ENCODE measurements at regions not wholly inside any gene's neighbourhood (a gene's known extent, or its start where the extent isn't known, plus 50 kb on each side); places are given as distances from the start of the nearest gene placed in this dataset.

DNA sequence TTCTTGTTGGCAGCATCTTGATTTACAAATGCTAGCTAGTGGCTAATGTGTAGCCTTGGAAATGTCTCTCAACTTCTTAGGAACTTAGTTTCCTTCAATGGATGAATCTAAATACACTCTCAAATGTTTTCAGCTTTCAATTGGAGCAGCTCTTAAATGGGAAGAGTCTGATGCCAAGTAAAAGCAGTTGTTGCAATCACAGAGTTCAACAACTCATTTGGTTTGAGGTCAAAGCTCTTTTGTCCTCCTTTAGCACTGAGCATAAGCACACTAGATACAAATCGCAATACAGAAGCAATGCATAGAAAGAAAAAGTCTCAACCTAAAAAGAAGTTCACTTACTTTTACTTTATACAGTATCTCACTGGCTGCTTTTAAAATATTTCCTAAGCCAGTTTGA lies 986.1 kb upstream of the FLRT2 start:
- FAIRE-seq: no peak
- no peak overlapping the region for H3K4me3 ChIP-seq (ENCODE audit: low read length in 3 of 3)
- TF ChIP-seq, protein P1, sequence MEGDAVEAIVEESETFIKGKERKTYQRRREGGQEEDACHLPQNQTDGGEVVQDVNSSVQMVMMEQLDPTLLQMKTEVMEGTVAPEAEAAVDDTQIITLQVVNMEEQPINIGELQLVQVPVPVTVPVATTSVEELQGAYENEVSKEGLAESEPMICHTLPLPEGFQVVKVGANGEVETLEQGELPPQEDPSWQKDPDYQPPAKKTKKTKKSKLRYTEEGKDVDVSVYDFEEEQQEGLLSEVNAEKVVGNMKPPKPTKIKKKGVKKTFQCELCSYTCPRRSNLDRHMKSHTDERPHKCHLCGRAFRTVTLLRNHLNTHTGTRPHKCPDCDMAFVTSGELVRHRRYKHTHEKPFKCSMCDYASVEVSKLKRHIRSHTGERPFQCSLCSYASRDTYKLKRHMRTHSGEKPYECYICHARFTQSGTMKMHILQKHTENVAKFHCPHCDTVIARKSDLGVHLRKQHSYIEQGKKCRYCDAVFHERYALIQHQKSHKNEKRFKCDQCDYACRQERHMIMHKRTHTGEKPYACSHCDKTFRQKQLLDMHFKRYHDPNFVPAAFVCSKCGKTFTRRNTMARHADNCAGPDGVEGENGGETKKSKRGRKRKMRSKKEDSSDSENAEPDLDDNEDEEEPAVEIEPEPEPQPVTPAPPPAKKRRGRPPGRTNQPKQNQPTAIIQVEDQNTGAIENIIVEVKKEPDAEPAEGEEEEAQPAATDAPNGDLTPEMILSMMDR (IDR thresholded peaks at IDR 0.05; ENCODE audit: borderline replicate concordance, extremely low read depth, insufficient read depth): no peak
- H3K9me3 ChIP-seq (ENCODE audit: control insufficient read depth in 2 of 3, insufficient read depth in 1 of 3, low read length in 3 of 3): no peaks in the 10 kb centered on the region
- H3K27me3 ChIP-seq (ENCODE audit: control insufficient read depth, insufficient read depth, low read length): no peaks in the 10 kb centered on the region
- H3K27ac ChIP-seq (ENCODE audit: low read depth in 2 of 2, low read length in 2 of 2): no peak overlapping the region
- H3K9ac ChIP-seq (ENCODE audit: low read length in 3 of 3): no peak overlapping the region
- intact Hi-C loops (cut with DNase I): no loop called here
- H3K36me3 ChIP-seq (ENCODE audit: control insufficient read depth in 2 of 3, insufficient read depth in 3 of 3, low read length in 3 of 3): no peaks in the 10 kb centered on the region
- DNase-seq: no peak
- H3K4me1 ChIP-seq (ENCODE audit: control insufficient read depth in 2 of 3, insufficient read depth in 2 of 3, low read depth in 1 of 3, low read length in 3 of 3): no peaks in the 10 kb centered on the region

DNA sequence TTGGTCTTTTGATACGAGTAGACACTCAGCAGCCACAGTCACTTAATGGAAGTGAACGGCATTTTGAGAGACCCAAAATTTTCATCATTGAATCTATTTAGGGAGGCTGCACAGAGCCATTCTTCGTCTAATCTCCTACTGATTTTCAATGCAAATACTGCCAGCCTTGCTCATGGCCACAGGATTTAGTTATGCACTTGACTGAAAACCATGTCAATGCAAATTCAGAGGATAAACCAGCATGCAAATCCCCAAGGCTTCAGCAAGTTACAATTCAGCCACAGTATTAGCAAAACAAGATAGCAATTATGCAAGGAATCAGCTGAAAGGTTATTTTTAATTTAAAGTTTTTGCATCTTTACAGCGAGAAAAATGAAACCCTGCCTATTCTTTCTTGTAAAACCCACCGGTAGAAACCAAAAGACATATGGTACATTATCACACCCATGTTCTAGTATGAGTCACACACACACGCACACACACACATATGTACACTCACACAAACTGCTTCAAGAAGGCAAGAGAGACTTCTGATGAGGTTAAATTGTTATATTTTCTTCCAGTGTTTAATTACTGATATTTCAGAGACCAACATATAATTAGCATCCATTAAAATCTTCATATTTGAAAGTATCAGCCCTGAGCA lies 985.3 kb upstream of the FLRT2 start:
- Histone ChIP-seq H3K4me1 (ENCODE audit: control insufficient read depth in 2 of 3, insufficient read depth in 2 of 3, low read depth in 1 of 3, low read length in 3 of 3) (no peaks in the 10 kb centered on the region), H3K36me3 (ENCODE audit: control insufficient read depth in 2 of 3, insufficient read depth in 3 of 3, low read length in 3 of 3) (no peaks in the 10 kb centered on the region), H3K9ac (ENCODE audit: low read length in 3 of 3) (no peak overlapping the region), H3K9me3 (ENCODE audit: control insufficient read depth in 2 of 3, insufficient read depth in 1 of 3, low read length in 3 of 3) (no peaks in the 10 kb centered on the region), H3K27ac (ENCODE audit: low read depth in 2 of 2, low read length in 2 of 2) (no peak overlapping the region), H3K27me3 (ENCODE audit: control insufficient read depth, insufficient read depth, low read length) (no peaks in the 10 kb centered on the region), H3K4me3 (ENCODE audit: low read length in 3 of 3) (no peak overlapping the region)
- TF ChIP-seq, protein P1 (IDR thresholded peaks at IDR 0.05; ENCODE audit: borderline replicate concordance, extremely low read depth, insufficient read depth): no peak
- FAIRE-seq (no peak), DNase-seq (no peak)
- intact Hi-C loops (cut with DNase I): no loop called here

DNA sequence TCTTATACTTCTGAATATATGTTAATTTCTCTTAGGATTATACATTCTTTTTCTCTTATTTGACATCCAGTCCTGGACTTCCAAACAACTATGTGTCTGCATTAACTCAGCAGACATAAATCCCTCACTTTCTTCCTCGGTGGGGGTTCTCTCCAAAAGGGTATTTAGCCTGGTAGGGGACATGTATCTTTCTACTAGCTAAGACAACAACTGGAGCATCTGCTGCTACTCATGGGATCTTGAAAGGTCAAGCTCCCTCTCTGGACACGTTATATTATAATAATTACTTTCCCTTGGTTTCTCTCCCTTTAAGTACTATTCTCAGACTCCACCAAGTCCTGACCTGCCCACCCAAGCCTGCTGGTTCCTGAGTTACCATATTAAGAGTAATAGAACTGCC lies 983.7 kb upstream of the FLRT2 start:
- no peaks in the 10 kb centered on the region for H3K9me3 ChIP-seq (ENCODE audit: control insufficient read depth in 2 of 3, insufficient read depth in 1 of 3, low read length in 3 of 3)
- TF ChIP-seq, protein P1 (IDR thresholded peaks at IDR 0.05; ENCODE audit: borderline replicate concordance, extremely low read depth, insufficient read depth): no peak
- no peak overlapping the region for H3K9ac ChIP-seq (ENCODE audit: low read length in 3 of 3)
- no peak overlapping the region for H3K27ac ChIP-seq (ENCODE audit: low read depth in 2 of 2, low read length in 2 of 2)
- intact Hi-C loops (cut with DNase I): no loop called here
- H3K27me3 ChIP-seq (ENCODE audit: control insufficient read depth, insufficient read depth, low read length): no peaks in the 10 kb centered on the region
- H3K4me1 ChIP-seq (ENCODE audit: control insufficient read depth in 2 of 3, insufficient read depth in 2 of 3, low read depth in 1 of 3, low read length in 3 of 3): no peaks in the 10 kb centered on the region
- no peak overlapping the region for H3K4me3 ChIP-seq (ENCODE audit: low read length in 3 of 3)
- no peak for DNase-seq
- no peak for FAIRE-seq
- no peaks in the 10 kb centered on the region for H3K36me3 ChIP-seq (ENCODE audit: control insufficient read depth in 2 of 3, insufficient read depth in 3 of 3, low read length in 3 of 3)

DNA sequence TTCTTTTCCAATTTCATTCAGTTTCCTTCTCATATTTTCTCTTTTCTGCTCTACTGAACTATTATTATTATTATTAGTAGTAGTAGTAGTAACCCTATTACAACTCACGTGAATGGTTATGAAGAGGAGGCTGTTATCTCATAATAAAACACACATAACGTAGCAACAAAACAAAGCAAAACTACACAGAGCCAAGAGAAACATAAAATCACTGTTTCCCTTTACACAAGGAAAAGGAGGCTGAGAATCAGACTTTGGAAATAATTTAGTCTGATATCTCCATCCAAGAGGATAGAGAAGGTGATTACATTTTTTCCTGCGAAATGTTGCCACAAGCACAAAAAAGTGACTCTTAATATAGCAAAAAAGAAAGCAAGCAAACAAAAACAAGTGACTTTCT lies 975.8 kb upstream of the FLRT2 start:
- DNase-seq (no peak), FAIRE-seq (no peak)
- Histone ChIP-seq H3K27me3 (ENCODE audit: control insufficient read depth, insufficient read depth, low read length) (no peaks in the 10 kb centered on the region), H3K4me1 (ENCODE audit: control insufficient read depth in 2 of 3, insufficient read depth in 2 of 3, low read depth in 1 of 3, low read length in 3 of 3) (no peaks in the 10 kb centered on the region), H3K4me3 (ENCODE audit: low read length in 3 of 3) (no peak overlapping the region), H3K27ac (ENCODE audit: low read depth in 2 of 2, low read length in 2 of 2) (no peak overlapping the region), H3K9ac (ENCODE audit: low read length in 3 of 3) (no peak overlapping the region), H3K9me3 (ENCODE audit: control insufficient read depth in 2 of 3, insufficient read depth in 1 of 3, low read length in 3 of 3) (no peaks in the 10 kb centered on the region), H3K36me3 (ENCODE audit: control insufficient read depth in 2 of 3, insufficient read depth in 3 of 3, low read length in 3 of 3) (no peaks in the 10 kb centered on the region)
- TF ChIP-seq, protein P1 (IDR thresholded peaks at IDR 0.05; ENCODE audit: borderline replicate concordance, extremely low read depth, insufficient read depth): no peak
- intact Hi-C loops (cut with DNase I): no loop called here

Data from kidney (tissue), 13 donors.